GM18508 (cell line): ENCODE measurements at regions not wholly inside any gene's neighbourhood (a gene's known extent, or its start where the extent isn't known, plus 50 kb on each side); places are given as distances from the start of the nearest gene placed in this dataset.
A peak's percentile ranks its signal among the peaks of the same experiment; 100 is the strongest.

ENCODE experiments used
- ATAC-seq: cut with Tn5 transposase; IDR thresholded peaks from one replicate; pipeline ENCODE4 v1.9.1; 2021; ENCODE audit warnings: moderate number of reproducible peaks; ENCODE audit not compliant: insufficient read depth, unreplicated experiment

DNA sequence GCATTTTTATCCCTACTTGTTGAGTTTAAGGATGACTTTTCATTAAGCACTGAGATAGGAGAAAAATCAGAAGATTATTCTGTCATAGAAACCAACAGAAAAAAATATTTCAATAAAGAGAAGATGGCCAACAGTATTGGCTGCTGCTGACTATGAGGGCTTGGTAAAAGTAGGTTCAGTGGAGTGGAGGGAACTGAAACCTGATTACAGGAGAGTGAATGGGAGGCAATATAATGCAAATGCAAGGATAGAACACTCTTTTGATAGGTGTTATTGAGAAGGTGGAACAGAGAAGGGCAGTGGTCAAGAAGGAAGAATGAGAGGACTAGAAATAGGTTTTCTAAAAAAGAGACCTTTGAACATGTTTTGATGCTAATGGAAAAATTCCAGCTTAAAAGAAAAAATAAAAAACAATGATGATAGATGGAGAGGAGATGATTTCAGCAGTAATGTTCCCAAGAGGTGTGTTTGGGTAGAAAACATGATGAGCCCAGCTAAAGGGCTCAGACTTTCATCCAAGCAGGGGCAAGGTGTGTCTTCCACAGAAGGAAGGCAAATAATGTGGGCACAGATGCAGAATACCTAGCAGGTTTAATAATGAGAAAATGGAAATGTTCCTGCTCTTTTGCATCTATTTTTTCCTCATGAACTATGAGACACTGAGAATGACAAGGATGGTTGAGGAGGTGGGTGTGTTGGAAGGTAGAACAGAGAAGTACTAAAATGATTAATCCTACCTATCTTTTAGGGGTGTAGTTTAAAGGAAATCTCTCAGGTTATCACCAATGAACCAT lies 397.9 kb upstream of the GOLIM4 start:
- no peak for ATAC-seq

- ATAC-seq = no peak
These were observed 395.3 kb upstream of the GOLIM4 start for GRCh38 chr3:168490981-168491380.

DNA sequence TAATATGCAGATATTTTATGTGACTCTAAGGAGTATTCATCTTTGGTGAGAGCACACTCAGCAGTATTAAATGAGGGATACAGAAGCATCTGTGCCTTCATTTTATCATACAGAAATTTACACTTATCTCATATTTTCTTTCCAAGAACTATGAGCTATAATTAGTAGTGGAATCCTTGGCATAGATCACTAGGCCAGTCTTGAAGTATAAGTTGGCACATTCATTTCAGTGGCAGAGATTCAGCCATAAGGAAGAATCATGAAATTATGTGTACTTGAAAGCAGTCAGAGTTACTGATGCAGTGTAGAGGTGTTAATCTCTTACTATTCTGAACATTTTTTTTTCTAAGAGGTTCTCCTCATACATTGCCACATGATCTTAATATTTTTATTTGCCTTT lies 393.6 kb upstream of the GOLIM4 start:
- no peak for ATAC-seq

- ATAC-seq = no peak
These were observed 390.2 kb upstream of the GOLIM4 start for GRCh38 chr3:168485936-168486335.

DNA sequence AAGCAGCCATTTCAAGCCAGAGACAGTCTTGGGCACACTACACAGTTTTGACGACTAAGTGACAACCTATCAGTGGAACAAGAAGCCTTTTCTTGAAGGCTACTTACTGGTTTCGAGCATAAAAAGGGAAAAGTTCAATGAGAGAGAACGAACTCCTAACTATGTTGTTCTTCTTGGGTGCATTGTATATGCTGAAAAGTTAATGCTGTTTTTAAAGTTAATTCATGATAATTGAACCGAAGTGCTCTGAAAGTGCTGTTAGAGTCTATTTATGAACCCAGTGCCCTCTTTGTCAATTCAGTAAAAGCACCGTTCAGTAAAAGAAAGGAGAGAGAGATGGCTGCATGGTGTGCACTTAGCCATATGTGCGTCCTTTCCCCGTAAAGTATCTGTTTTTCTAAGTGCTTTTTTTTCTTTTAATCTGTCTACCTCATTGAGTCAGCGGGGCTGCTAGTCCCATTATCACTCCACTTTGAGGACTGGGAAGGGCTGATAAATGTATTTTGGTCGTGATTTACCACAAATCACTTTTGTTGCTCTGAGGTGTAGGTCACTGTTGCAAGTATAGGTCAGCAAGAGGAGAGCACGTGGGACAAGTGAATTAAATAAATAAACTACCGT lies 380.7 kb upstream of the GOLIM4 start:
- ATAC-seq = no peak

- no peak for ATAC-seq
These were observed 380.0 kb upstream of the GOLIM4 start for GRCh38 chr3:168475704-168476103.

DNA sequence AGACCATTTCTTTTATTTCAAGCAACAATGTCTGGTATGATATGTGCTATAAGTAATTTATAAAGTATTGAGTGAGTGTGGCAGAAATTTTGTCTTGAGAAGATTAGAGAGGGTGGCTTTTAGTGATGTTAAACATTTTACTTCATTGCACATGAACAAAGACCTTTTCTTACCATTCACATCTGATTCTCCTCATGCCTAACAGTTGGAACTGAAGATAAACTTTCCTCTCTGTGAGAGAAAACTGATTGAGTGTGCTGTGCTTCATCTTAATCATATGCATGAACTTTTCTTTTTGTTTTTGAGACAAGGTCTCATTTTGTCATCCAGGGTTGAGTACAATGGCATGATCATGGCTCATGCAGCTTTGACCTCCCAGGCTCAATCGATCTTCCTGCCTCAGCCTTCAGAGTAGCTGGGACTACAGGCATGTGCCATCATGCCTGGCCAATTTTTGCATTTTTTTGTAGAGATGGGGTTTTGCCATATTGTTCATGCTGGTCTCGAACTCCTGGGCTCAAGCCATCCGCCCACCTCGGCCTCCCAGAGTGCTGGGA lies 377.7 kb upstream of the GOLIM4 start:
- ATAC-seq = no peak

GRCh38 chr3:168472783-168473182 lies 377.1 kb upstream of the GOLIM4 start:
- no peak for ATAC-seq

GRCh38 chr3:168470380-168470779 lies 374.7 kb upstream of the GOLIM4 start:
- ATAC-seq = no peak

DNA sequence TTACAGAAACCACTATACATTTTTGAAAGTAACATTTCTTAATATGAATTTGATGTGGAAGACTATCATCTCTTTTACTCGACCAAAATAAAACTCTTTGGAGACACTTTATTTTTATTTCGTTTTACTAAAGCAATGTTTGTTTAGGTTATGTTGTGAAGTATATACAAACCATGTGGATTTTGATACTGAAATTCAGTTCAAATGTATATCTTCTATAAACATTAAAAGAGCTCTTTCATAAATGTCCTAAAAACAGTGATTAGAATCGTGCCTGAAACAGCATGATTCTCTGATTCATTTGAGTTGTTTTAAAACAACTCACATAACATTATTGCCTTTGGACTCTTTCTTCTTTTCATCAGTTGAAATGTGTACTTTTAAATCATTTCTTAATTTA lies 373.7 kb upstream of the GOLIM4 start:
- ATAC-seq = no peak

- ATAC-seq = peak; percentile 77
These were observed 371.5 kb upstream of the GOLIM4 start for GRCh38 chr3:168467115-168467714.

GRCh38 chr3:168461793-168462192 lies 366.1 kb upstream of the GOLIM4 start:
- no peak for ATAC-seq

DNA sequence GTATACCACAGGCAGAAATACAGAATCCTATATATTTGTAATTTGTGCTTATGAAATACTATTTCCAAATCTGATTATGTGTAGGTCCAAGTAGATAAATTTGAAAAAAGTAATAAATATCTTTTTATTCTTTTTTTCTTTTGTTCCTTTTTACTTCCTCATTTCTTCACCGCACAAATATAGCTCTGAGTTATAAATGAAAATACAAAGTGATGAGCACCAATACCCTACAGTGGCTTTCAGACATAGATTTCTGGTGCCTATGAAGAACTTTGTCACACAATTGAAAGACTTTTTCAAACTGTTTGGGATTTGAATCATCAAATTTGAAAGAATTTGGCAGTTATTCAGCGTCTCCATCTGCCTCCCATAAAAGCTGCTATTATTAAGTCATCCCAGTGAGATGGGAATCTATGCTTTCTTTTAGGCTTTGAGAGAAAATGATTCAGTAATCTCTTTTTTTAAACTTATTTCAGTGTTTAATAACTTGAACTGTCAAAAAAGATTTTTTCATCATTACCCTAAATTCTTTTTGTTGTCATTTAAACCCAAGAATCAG lies 363.6 kb upstream of the GOLIM4 start:
- no peak for ATAC-seq

DNA sequence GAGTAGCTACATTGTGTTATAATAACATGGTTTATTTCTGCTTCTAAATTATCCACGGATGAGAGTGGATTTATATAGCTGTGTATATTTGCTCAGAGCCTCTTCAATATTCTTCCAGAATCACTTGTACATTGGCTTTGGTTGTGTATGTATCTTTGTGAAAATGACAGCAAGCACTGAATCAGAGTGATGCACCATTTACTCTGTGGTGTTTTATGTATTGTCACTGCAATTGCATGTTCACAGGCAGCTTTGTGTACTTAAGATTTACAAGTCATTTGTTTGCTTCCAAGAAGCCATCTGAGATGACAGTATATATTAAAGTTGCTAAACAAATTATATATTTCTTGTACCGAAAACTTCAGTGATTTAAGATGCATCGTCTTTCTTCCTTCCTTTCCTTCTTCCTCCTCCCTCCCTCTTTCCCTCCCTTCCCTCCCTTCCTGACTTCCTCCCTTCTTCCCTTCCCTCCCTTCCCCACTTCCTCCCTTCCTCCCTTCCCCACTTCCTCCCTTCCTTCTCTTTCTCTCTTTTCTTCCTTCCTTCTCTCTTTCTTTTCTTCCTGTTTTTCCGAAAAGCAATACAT lies 362.3 kb upstream of the GOLIM4 start:
- ATAC-seq = no peak

DNA sequence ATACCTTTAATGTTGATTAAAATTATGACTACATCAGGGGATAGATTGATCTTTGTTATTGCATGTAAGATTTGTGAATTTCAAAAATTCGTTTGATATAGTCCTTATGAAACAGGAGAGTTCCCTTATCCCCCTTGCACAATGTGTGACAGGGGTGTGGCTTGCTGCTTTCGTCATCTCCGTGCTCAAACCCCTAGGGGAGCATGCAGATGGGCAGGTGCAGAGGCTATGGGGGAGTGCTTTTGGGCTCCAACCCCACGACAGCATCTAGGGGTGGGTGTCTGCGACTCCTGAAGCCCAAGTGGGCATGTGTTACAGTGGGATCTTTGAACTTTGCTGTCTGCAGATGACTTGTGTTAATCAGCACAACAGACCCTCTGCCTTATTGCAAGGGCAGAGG lies 360.1 kb upstream of the GOLIM4 start:
- ATAC-seq = no peak

- no peak for ATAC-seq
These were observed 357.9 kb upstream of the GOLIM4 start for GRCh38 chr3:168453623-168454022.

- ATAC-seq = no peak
These were observed 348.2 kb upstream of the GOLIM4 start for GRCh38 chr3:168443965-168444364.

GRCh38 chr3:168442502-168442901 lies 346.8 kb upstream of the GOLIM4 start:
- ATAC-seq = no peak

GRCh38 chr3:168436245-168436724 lies 340.6 kb upstream of the GOLIM4 start:
- ATAC-seq = no peak

DNA sequence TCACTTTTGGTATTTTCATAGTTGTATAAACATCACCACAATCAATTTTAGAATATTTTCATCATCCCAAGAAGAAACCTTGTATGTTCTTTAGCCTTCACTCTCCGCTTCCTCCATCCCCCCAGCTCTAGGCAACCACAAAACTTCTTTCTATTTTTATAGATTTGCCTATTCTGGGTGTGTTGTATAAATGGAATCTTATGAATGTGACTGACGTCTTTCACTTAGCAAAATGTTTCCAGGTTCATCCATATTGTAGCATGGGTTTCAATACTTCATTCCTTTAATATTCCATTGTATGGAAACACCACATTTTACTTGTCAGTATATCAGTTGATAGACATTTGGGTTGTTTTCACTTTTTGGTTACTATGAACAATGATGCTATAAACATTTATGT lies 335.8 kb upstream of the GOLIM4 start:
- no peak for ATAC-seq
